SU-DHL-6 (cell line): ENCODE measurements at regions not wholly inside any gene's neighbourhood (a gene's known extent, or its start where the extent isn't known, plus 50 kb on each side); places are given as distances from the start of the nearest gene placed in this dataset.

Source experiments
- H2AFZ ChIP-seq: fragments of 200-600 bp; sonication (generic); 2 replicates; pipeline ENCODE4 v1.6.1; 2014; ENCODE audit warnings: low read depth, mild to moderate bottlenecking, moderate library complexity, mixed read lengths, antibody characterized with exemption, low read length; ENCODE audit not compliant: severe bottlenecking
- H3F3A ChIP-seq: fragments of 200-600 bp; shearing (Covaris generic); 2 replicates; pipeline ENCODE4 v1.6.0; 2016; ENCODE audit warnings: antibody characterized with exemption, mild to moderate bottlenecking; ENCODE audit not compliant: insufficient read depth
- H3K27ac ChIP-seq: fragments of 200-600 bp; sonication (generic); 2 replicates; pipeline ENCODE4 v1.5.1; 2016; ENCODE audit warnings: low read depth, mild to moderate bottlenecking, low read length, moderate library complexity, mixed read lengths
- H3K27me3 ChIP-seq: fragments of 200-600 bp; sonication (generic), shearing (Covaris generic); 2 replicates; pipeline ENCODE4 v1.6.0; 2014; ENCODE audit warnings: mild to moderate bottlenecking, low read length
- H3K36me3 ChIP-seq: fragments of 200-600 bp; sonication (generic); 2 replicates; pipeline ENCODE4 v1.6.1; 2014; ENCODE audit warnings: mild to moderate bottlenecking, low read length, mixed read lengths
- H3K4me2 ChIP-seq: fragments of 300-600, 200-600 bp; shearing (Covaris generic), sonication (generic); 2 replicates; pipeline ENCODE4 v1.6.0; 2014; ENCODE audit warnings: low read length, low read depth, mild to moderate bottlenecking; ENCODE audit not compliant: poor library complexity, severe bottlenecking
- H3K4me3 ChIP-seq: fragments of 200-600 bp; sonication (generic); 2 replicates; pipeline ENCODE4 v1.5.1; 2014; ENCODE audit warnings: antibody characterized with exemption, low read length, mild to moderate bottlenecking, mixed read lengths; ENCODE audit not compliant: insufficient read depth, poor library complexity, severe bottlenecking
- H3K79me2 ChIP-seq: fragments of 200-600 bp; sonication (generic); 2 replicates; pipeline ENCODE4 v1.6.1; 2014; ENCODE audit warnings: mild to moderate bottlenecking, low read length, moderate library complexity; ENCODE audit not compliant: insufficient read depth
- H3K9ac ChIP-seq: fragments of 200-600 bp; sonication (generic); 2 replicates; pipeline ENCODE4 v1.7.0; 2014; ENCODE audit warnings: mild to moderate bottlenecking, low read length
- H3K9me2 ChIP-seq: fragments of 200-600 bp; sonication (generic); replicated peaks from 2 replicates; pipeline ENCODE4 v1.6.1; 2014; ENCODE audit warnings: low read length; ENCODE audit not compliant: insufficient read depth
- H3K9me3 ChIP-seq: fragments of 200-600 bp; sonication (generic); 2 replicates; pipeline ENCODE4 v1.6.1; 2014; ENCODE audit warnings: low read length, mixed read lengths; ENCODE audit not compliant: insufficient read depth
- H4K20me1 ChIP-seq: fragments of 200-600 bp; sonication (generic); 2 replicates; pipeline ENCODE4 v1.6.1; 2014; ENCODE audit warnings: low read depth, mild to moderate bottlenecking, antibody characterized with exemption, low read length, moderate library complexity, mixed read lengths
- CTCF ChIP-seq: fragments of 200-600 bp; sonication (generic); IDR thresholded peaks from one replicate; pipeline ENCODE4 v1.5.1; 2017; ENCODE audit warnings: antibody characterized with exemption, mild to moderate bottlenecking, low read length, moderate library complexity; ENCODE audit not compliant: insufficient read depth, poor library complexity, severe bottlenecking
- EZH2phosphoT487 ChIP-seq: fragments of 200-600 bp; sonication (generic), shearing (Covaris generic); conservative IDR thresholded peaks from 2 replicates; pipeline ENCODE4 v1.6.1; 2018; ENCODE audit warnings: mild to moderate bottlenecking, antibody characterized with exemption, low read length, moderate library complexity, mixed read lengths

DNA sequence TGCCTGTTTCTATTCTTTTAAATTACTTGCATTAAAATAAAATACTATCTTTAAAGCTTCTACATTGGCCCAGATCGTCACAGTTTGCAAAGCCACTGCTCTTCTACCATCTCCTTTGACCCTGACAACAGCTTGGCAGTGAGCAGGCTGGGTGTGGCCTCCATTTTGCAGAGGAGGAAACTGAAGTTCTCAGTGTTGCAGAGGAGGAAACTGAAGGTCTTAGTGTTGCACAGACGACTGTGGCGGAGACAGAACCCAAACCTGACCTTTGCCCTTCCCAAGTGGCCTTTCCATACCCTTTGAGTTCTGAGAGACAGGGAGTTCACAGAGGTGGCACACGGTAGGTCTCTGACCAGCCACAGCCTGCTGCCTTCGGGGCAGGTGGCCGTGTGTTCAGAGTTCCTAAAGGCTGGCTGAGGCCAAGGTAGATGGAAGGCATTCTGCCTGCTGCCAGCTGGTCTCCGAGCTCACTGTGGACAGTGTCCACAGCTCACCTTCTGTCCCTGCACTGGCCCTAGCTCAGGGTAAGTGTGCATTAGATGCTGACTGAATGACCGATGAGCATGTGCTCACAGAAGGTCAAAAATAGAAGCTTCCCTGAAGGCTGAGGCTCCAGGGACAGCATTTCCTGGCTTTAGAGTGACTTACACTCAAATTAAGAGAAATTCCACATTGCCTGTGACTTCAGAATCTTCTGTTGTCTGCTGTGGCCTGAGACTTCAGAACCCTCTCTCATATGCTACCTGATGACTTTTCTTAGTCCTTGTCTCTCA is 113.5 kb upstream of the SLC24A3 start:
- Histone ChIP-seq H3K9me2 (no peaks in the 10 kb centered on the region), H3K27me3 (no peaks in the 10 kb centered on the region), H3K79me2 (no peaks in the 10 kb centered on the region), H4K20me1 (no peaks in the 10 kb centered on the region), H3K4me2 (no peak overlapping the region), H3K4me3 (no peak overlapping the region), H3K36me3 (no peaks in the 10 kb centered on the region), H3F3A (no peaks in the 10 kb centered on the region), H3K9me3 (no peaks in the 10 kb centered on the region), H3K27ac (no peak overlapping the region), H2AFZ (no peak overlapping the region), H3K9ac (no peak overlapping the region)
- TF ChIP-seq EZH2phosphoT487 = no peak
- TF ChIP-seq CTCF = no peak

DNA sequence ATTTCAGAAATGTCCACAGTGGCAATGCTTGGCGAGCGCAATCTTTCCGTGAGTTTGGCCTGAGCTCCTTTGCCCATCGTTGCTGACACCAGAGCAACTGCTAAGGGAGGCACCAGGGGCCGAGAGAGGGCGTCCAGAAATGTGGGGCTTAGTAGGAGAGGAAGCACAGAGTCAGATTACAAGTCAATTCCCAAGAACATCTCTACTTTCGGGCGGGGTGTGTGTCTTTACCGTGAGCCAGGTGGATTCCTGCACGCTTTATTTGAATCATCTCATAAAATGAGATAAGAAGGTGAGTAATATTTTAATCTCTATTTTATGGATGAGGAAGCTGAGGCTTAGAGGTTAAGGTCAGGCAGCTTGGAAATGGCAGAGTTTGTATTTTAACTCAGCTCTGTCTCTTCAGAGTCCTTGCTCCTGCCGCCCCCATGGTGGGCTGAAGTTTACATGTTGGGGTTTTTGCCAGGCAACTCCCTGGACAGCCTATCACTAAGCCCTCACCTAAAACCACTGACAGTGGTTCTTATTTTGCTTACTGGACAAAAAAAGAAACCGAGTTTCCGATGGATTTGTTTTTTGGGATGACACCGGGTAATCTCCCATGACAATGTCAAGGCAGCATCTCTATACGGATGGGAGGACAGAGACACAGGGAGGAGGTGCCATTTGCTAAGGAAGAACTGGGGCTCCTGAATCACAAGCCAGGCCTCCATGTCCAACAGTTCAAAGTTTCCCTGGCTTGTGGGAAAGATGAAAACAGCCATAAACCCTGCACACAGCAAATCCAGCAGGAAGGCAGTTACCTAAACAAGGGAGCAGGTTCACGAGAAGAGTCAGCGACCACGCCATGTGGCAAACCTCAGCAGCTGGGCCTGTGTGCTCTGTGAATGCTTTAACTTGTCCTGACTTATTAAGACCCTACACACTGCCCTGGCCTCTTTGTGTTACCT is 112.6 kb upstream of the SLC24A3 start:
- Histone ChIP-seq H3K9me2 (no peaks in the 10 kb centered on the region), H4K20me1 (no peaks in the 10 kb centered on the region), H3K9me3 (no peaks in the 10 kb centered on the region), H3K9ac (no peak overlapping the region), H3K36me3 (no peaks in the 10 kb centered on the region), H3K4me3 (no peak overlapping the region), H3K79me2 (no peaks in the 10 kb centered on the region), H3K27ac (no peak overlapping the region), H3K27me3 (no peaks in the 10 kb centered on the region), H2AFZ (no peak overlapping the region), H3K4me2 (no peak overlapping the region), H3F3A (no peaks in the 10 kb centered on the region)
- TF ChIP-seq EZH2phosphoT487 = no peak
- no peak for TF ChIP-seq CTCF

GRCh38 chr20:19100975-19101374 is 111.5 kb upstream of the SLC24A3 start:
- no peak for TF ChIP-seq CTCF
- TF ChIP-seq EZH2phosphoT487 = no peak
- Histone ChIP-seq H4K20me1 (no peaks in the 10 kb centered on the region), H3F3A (no peaks in the 10 kb centered on the region), H3K9me2 (no peaks in the 10 kb centered on the region), H3K79me2 (no peaks in the 10 kb centered on the region), H3K27me3 (no peaks in the 10 kb centered on the region), H3K4me3 (no peak overlapping the region), H3K9ac (no peak overlapping the region), H3K4me2 (no peak overlapping the region), H2AFZ (no peak overlapping the region), H3K27ac (no peak overlapping the region), H3K9me3 (no peaks in the 10 kb centered on the region), H3K36me3 (no peaks in the 10 kb centered on the region)
